Cardiac muscle cell (in vitro differentiated cells and primary cell): ENCODE measurements at regions not wholly inside any gene's neighbourhood (a gene's known extent, or its start where the extent isn't known, plus 50 kb on each side); places are given as distances from the start of the nearest gene placed in this dataset.

Experiments
- DNase-seq, 2 donors: peaks; one replicate each; pipeline versions ENCODE4 v3.0.0 to v3.0.0-alpha.2; 2010 to 2017; ENCODE audit warnings: low read depth in 1 of 2, low spot score in 1 of 2
- H3K27ac ChIP-seq: fragments of 200-600 bp; sonication (generic); 2 replicates; pipeline ENCODE4 v1.5.1; 2016
- H3K27me3 ChIP-seq: fragments of 200-600 bp; sonication (generic); 2 replicates; pipeline ENCODE4 v1.6.0; 2016; ENCODE audit warnings: control low read depth
- H3K36me3 ChIP-seq: fragments of 200-600 bp; sonication (generic); 2 replicates; pipeline ENCODE4 v1.5.1; 2016; ENCODE audit warnings: control low read depth
- H3K4me1 ChIP-seq: fragments of 200-600 bp; sonication (generic); 2 replicates; pipeline ENCODE4 v1.8.1; 2017; ENCODE audit warnings: low read depth, mild to moderate bottlenecking, mixed run types
- H3K4me3 ChIP-seq: fragments of 200-600 bp; sonication (generic); 2 replicates; pipeline ENCODE4 v1.5.1; 2016; ENCODE audit warnings: mild to moderate bottlenecking
- H3K9me3 ChIP-seq: fragments of 200-600 bp; sonication (generic); 2 replicates; pipeline ENCODE4 v1.5.1; 2017; ENCODE audit warnings: low read depth, mild to moderate bottlenecking, control low read depth
- TF ChIP-seq, protein P1 (sequence below): IDR thresholded peaks from 2 replicates; pipeline ENCODE4 v1.5.1; 2012; ENCODE audit warnings: low read depth, mild to moderate bottlenecking, low read length

DNA sequence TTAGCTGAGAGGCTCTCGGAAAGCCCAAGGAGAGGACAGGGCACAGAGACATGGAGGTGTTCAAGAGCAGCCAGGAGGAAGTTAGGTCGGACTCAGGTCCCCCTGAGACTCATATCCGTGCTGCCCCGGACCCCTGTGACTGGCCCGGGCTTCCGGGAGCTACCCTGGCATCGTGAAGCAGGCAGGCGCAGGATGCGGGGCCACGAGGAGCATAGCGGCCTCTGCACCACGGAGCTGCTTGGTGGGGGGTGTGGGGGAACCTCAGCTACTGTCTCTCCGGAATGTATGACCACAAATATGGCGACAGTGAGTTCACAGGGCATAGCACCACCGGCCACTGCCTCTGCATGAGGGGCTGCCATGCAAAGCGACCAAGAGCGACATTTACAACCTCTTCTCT lies 112.2 kb upstream of the GUCA2B start:
- Histone ChIP-seq H3K36me3 (no peaks in the 10 kb centered on the region), H3K27me3 (peaks cover 11% of the 10 kb centered on the region), H3K27ac (no peak overlapping the region), H3K4me3 (no peak overlapping the region), H3K4me1 (peaks cover 7% of the 10 kb centered on the region), H3K9me3 (no peaks in the 10 kb centered on the region)
- no peak for DNase-seq
- TF ChIP-seq, protein P1, sequence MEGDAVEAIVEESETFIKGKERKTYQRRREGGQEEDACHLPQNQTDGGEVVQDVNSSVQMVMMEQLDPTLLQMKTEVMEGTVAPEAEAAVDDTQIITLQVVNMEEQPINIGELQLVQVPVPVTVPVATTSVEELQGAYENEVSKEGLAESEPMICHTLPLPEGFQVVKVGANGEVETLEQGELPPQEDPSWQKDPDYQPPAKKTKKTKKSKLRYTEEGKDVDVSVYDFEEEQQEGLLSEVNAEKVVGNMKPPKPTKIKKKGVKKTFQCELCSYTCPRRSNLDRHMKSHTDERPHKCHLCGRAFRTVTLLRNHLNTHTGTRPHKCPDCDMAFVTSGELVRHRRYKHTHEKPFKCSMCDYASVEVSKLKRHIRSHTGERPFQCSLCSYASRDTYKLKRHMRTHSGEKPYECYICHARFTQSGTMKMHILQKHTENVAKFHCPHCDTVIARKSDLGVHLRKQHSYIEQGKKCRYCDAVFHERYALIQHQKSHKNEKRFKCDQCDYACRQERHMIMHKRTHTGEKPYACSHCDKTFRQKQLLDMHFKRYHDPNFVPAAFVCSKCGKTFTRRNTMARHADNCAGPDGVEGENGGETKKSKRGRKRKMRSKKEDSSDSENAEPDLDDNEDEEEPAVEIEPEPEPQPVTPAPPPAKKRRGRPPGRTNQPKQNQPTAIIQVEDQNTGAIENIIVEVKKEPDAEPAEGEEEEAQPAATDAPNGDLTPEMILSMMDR = no peak

DNA sequence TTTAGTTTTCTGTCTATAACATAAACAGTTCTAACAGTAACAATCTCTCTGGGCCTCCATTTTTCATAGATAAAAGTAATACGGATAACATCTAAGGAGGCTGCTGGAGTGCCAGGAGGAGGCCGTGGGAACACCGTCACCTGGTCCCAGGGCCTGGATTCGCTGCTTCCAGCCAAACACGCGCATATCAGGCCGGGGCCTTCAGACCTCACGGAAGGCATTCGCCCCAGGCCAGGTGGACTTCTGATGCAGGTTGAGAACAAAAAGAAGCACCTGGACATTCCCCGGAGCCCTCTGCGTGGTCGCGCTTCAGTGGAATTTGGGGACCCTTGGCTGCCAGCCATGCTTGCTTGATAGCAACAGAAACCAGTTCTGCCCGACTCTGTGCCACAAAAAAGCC lies 113.1 kb upstream of the GUCA2B start:
- DNase-seq = no peak
- H3K9me3 ChIP-seq = no peaks in the 10 kb centered on the region
- H3K4me1 ChIP-seq = peaks cover 7% of the 10 kb centered on the region
- no peaks in the 10 kb centered on the region for H3K36me3 ChIP-seq
- H3K27me3 ChIP-seq = peaks cover 11% of the 10 kb centered on the region
- no peak overlapping the region for H3K27ac ChIP-seq
- no peak overlapping the region for H3K4me3 ChIP-seq
- TF ChIP-seq, protein P1 = no peak

DNA sequence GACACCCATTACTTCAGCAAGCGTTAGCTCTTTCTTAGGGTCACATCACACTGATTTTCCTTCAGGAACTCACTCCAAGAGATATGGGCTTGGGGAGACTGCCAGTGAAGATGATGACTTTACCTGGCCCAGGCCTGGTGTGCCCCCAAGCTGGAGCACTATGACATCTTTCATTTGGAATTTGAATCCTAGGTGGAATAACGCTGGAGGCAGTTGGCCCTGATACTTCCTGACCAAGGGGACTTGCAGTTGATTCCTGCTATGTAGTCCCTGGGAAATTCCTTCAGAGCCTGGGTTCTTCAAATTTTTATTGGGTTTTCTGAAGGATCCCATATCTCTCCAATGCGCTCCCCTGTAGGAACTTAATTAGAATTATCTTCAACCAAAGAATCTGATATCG lies 114.9 kb upstream of the GUCA2B start:
- Histone ChIP-seq H3K4me1 (peaks cover 3% of the 10 kb centered on the region), H3K9me3 (no peaks in the 10 kb centered on the region), H3K4me3 (no peak overlapping the region), H3K36me3 (no peaks in the 10 kb centered on the region), H3K27me3 (peaks cover 27% of the 10 kb centered on the region), H3K27ac (no peak overlapping the region)
- TF ChIP-seq, protein P1 = no peak
- no peak for DNase-seq

DNA sequence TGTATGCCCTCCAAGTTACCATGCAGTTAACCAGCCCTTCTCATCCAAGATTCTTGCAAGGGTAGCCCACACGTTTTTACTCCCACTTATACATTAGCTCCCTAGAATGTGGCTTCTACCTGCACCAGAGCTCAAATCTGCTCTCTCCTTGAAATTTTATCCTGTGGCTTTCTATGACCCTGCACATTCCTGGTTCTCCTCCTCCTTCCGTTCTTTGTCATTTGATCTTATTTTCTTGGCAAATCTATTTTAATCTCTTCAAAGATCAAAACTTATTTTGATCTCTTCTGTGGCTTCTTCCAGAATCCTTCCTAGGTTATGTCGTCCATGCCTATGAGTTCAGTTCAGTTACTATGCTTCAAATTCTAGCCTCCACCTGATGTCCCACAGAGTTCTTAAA lies 115.6 kb upstream of the GUCA2B start:
- H3K36me3 ChIP-seq = no peaks in the 10 kb centered on the region
- no peak overlapping the region for H3K27ac ChIP-seq
- DNase-seq = no peak
- TF ChIP-seq, protein P1 = no peak
- no peaks in the 10 kb centered on the region for H3K9me3 ChIP-seq
- H3K4me3 ChIP-seq = no peak overlapping the region
- H3K4me1 ChIP-seq = no peaks in the 10 kb centered on the region
- peaks cover 33% of the 10 kb centered on the region for H3K27me3 ChIP-seq

DNA sequence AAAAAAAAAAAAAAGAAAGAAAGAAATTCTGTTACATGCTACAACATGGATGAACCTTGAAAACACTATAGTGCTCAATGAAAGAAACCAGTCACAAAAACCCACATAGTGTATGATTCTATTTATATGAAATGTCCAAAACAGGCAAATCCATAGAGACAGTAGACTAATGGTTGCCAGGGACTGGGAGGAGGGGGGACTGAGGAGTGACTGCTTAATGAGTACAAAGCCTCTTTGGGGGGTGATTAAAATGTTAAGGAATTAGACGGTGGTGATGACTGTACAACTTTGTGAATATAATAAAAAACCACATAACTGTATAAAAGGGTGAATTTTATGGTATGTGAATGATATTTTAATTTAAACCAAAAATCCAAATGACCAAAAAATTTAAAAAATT lies 116.0 kb upstream of the GUCA2B start:
- Histone ChIP-seq H3K27ac (no peak overlapping the region), H3K4me1 (no peaks in the 10 kb centered on the region), H3K27me3 (peaks cover 38% of the 10 kb centered on the region), H3K9me3 (no peaks in the 10 kb centered on the region), H3K4me3 (no peak overlapping the region), H3K36me3 (no peaks in the 10 kb centered on the region)
- DNase-seq = no peak
- TF ChIP-seq, protein P1 = no peak
